Fibroblast of pulmonary artery (primary cell): ENCODE measurements at regions not wholly inside any gene's neighbourhood (a gene's known extent, or its start where the extent isn't known, plus 50 kb on each side); places are given as distances from the start of the nearest gene placed in this dataset.

Experiments
- DNase-seq: peaks from one replicate; pipeline ENCODE4 v3.0.0-alpha.2; 2010; ENCODE audit warnings: low read depth
- H3K4me3 ChIP-seq: replicated peaks from 2 replicates; pipeline ENCODE4 v1.5.1; 2011; ENCODE audit warnings: low read depth, mild to moderate bottlenecking, control low read depth, low read length, moderate library complexity
- CTCF ChIP-seq: IDR thresholded peaks from 2 replicates; pipeline ENCODE4 v1.5.1; 2011; ENCODE audit warnings: mild to moderate bottlenecking, control low read depth, low read length, inconsistent platforms; ENCODE audit errors: missing control alignments

- no peak overlapping the region for H3K4me3 ChIP-seq
- no peak for TF ChIP-seq CTCF
- no peak for DNase-seq
Measured at GRCh38 chr5:124229352-124229751, 517.1 kb downstream of the ZNF608 start.

GRCh38 chr5:124227914-124228313 is 518.5 kb downstream of the ZNF608 start:
- no peak overlapping the region for H3K4me3 ChIP-seq
- TF ChIP-seq CTCF = no peak
- DNase-seq = no peak

- DNase-seq = no peak
- no peak overlapping the region for H3K4me3 ChIP-seq
- TF ChIP-seq CTCF = no peak
Measured at GRCh38 chr5:124220418-124220817, 526.0 kb downstream of the ZNF608 start.

- no peak overlapping the region for H3K4me3 ChIP-seq
- no peak for DNase-seq
- no peak for TF ChIP-seq CTCF
Measured at GRCh38 chr5:124212934-124213333, 533.5 kb downstream of the ZNF608 start.

- H3K4me3 ChIP-seq = no peak overlapping the region
- no peak for TF ChIP-seq CTCF
- no peak for DNase-seq
Measured at GRCh38 chr5:124210111-124210910, 536.1 kb downstream of the ZNF608 start.

GRCh38 chr5:124207118-124207517 is 539.3 kb downstream of the ZNF608 start:
- DNase-seq = no peak
- TF ChIP-seq CTCF = no peak
- no peak overlapping the region for H3K4me3 ChIP-seq

GRCh38 chr5:124206540-124206939 is 539.9 kb downstream of the ZNF608 start:
- H3K4me3 ChIP-seq = no peak overlapping the region
- no peak for DNase-seq
- TF ChIP-seq CTCF = no peak
